SHP77 treated with DMSO at 0.1 percent for 48 hours (cell line): ENCODE measurements at regions not wholly inside any gene's neighbourhood (a gene's known extent, or its start where the extent isn't known, plus 50 kb on each side); places are given as distances from the start of the nearest gene placed in this dataset.
"Not testable (repeated sequence)": the region's sequence is repeated elsewhere in the genome, so short reads cannot be mapped to it uniquely, and the experiment has no call there.

Experiments
- DNase-seq: peaks from one replicate; lab custom pipeline; 2025; lab: John Stamatoyannopoulos, UW

- no peak for DNase-seq
Measured at GRCh38 chr10:33067917-33068316, 109.9 kb upstream of the ITGB1 start.

- DNase-seq = no peak
Measured at GRCh38 chr10:33067481-33067880, 109.5 kb upstream of the ITGB1 start.

GRCh38 chr10:33066558-33067236 is 108.7 kb upstream of the ITGB1 start:
- no peak for DNase-seq

GRCh38 chr10:33065111-33065510 is 107.1 kb upstream of the ITGB1 start:
- DNase-seq = no peak

- no peak for DNase-seq
Measured at GRCh38 chr10:33064706-33065105, 106.7 kb upstream of the ITGB1 start.

GRCh38 chr10:33057620-33058019 is 99.6 kb upstream of the ITGB1 start:
- DNase-seq = no peak

- no peak for DNase-seq
Measured at GRCh38 chr10:33056828-33057596, 99.0 kb upstream of the ITGB1 start.

- DNase-seq = no peak
Measured at GRCh38 chr10:33055625-33056024, 97.6 kb upstream of the ITGB1 start.

GRCh38 chr10:33052915-33053810 is 95.1 kb upstream of the ITGB1 start:
- DNase-seq = no peak

GRCh38 chr10:33052263-33052875 is 94.3 kb upstream of the ITGB1 start:
- no peak for DNase-seq

- not testable (repeated sequence) for DNase-seq
Measured at GRCh38 chr10:33049963-33050920, 92.2 kb upstream of the ITGB1 start.

- DNase-seq = no peak
Measured at GRCh38 chr10:33048223-33048622, 90.2 kb upstream of the ITGB1 start.

GRCh38 chr10:33047655-33048054 is 89.6 kb upstream of the ITGB1 start:
- DNase-seq = no peak

GRCh38 chr10:33046792-33047191 is 88.8 kb upstream of the ITGB1 start:
- DNase-seq = no peak

- no peak for DNase-seq
Measured at GRCh38 chr10:33045421-33045820, 87.4 kb upstream of the ITGB1 start.

- DNase-seq = no peak
Measured at GRCh38 chr10:33042565-33042964, 84.5 kb upstream of the ITGB1 start.

- no peak for DNase-seq
Measured at GRCh38 chr10:33041783-33042437, 83.9 kb upstream of the ITGB1 start.

GRCh38 chr10:33040436-33040835 is 82.4 kb upstream of the ITGB1 start:
- DNase-seq = no peak

- DNase-seq = no peak
Measured at GRCh38 chr10:33039181-33039580, 81.2 kb upstream of the ITGB1 start.

GRCh38 chr10:33038672-33039071 is 80.6 kb upstream of the ITGB1 start:
- no peak for DNase-seq
